AML-193 (cell line): ENCODE measurements at regions not wholly inside any gene's neighbourhood (a gene's known extent, or its start where the extent isn't known, plus 50 kb on each side); places are given as distances from the start of the nearest gene placed in this dataset.
"Not testable (repeated sequence)": the region's sequence is repeated elsewhere in the genome, so short reads cannot be mapped to it uniquely, and the experiment has no call there.

Source experiments
- DNase-seq, 2 experiments: peaks; one replicate each; lab custom pipeline; 2025; lab: John Stamatoyannopoulos, UW

DNA sequence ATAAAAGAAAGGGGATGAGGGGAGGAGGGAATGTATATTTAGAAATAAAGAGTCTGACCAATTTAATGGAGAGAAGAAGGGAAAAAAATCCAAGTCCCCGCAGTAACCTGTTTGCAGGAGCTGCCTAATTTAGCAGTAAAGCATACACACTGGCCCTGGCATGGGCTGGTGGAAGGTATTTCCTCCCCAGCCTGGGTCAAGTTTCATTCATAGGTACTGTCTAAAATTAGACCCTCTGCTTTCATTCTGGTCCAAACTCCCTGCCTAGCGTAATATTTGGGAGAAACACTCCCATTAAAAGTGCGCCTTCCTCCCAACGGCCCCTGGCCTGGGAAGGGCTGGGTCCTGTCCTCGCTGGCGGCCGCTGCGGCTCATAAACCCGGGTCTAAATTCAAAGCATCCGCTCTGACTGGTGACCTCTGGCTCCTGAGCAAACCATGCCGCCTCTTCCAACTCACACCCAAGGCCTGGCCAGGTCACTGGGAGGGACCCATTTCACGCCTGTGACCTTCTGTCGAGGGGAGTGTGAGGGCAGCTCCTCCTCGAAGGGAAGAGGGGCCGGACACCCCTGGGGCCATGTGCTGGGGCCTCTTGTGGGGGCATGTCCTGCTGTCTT is 123.2 kb downstream of the FGF18 start:
- no peak for DNase-seq

DNA sequence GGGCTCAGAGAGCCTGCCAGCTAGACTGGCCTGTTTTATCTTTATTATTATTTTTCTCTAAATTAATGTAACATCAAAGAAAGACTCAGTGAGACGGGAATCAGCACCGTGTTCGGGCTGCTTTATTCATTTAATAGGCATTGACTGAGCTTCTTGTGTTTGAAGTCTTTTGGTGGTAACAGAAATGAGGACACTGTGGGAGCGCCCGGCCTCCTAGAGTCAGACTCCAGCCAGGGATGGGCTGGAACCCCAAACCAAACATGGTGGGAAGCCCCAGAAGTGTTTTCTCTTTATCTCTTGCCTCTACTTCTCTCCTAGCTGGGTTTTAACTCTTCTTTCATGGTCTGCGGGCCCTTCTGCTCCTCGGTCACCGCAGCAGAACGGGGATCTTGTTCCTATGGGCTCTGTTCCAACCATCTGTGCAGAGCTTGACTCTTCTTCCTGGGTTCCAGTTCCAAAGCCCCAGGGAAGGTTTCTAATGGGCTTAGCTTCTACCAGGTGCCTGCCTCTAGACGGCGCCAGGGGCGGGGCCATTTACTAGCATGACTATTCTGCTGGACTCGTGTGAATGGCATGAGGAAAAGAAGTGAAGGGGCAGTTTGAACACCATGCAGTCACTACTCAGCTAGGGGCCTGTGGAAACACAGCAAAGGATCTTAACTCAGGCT is 123.8 kb downstream of the FGF18 start:
- no peak for DNase-seq

DNA sequence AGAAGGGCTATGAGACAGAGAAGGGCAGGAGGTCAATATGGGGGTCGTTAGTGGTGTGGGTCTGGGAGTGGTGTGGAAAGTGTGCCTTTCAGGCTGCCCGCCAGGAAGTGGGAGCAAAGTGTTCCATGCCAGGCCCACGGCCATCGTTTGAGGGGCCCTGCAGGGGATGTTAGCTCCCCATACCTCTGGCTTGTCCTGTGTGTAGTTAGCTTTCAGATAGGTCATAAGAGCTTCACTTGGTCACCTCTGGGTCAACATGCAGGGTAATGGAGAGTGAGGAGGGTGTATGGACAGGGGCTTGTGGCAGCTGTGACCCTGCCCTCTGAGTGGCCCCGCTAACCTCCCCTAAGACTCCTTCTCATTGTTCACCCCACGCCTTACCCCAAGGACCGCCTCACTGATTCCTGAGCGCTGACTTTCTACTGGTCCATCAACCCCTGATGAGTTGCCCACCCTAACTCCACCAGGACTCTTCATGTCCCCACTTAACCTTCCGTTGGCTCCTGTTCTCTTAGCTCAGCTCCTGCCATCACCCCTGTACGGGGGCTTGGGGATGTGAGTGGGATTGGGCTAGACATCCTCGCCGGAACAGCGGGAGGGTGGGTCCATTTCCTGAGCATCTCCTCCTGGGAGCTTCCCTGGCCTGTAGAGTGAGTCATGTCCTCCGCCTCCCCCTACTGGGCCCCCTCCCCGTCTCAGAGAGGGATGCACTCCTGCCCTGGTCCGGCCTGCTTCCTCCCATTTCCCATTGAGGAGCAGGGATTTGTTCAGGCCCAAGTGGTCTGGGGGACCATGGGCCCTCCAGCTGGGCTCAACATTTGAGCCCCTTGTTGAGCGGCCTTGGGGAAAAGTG is 125.7 kb downstream of the FGF18 start:
- DNase-seq: no peak

DNA sequence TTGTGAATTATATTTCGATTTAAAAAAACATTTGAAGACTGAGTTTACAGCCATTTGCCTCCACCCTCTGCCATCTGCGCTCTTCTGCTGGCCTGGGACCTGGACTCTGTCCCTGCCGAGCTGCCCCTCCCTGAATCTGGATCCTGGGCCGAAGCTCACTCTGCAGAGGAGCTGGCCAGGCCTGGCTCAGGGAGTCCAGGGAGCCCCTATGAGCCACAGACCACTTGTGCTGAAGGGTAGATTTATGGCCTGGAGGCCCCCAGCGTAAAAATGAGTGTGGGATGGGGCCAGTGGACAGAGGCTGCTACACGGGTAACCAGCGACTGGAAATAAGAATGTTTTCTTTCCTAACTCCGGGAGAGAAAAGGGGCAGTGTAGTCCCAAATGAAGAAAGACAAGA is 129.8 kb downstream of the FGF18 start:
- DNase-seq: no peak

DNA sequence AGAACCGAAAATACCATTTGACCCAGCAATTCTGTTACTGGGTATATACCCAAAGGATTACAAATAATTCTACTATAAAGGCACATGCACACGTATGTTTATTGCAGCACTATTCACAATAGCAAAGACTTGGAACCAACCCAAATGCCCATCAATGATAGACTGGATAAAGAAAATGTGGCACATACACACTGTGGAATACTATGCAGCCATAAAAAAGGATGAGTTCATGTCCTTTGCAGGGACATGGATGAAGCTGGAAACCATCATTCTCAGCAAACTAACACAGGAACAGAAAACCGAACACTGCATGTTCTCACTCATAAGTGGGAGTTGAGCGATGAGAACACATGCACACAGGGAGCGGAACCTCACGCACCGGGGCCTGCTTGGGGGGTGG is 134.4 kb downstream of the FGF18 start:
- DNase-seq: not testable (repeated sequence)

- no peak for DNase-seq
These were observed 135.7 kb downstream of the FGF18 start for GRCh38 chr5:171555160-171555559.

GRCh38 chr5:171562822-171563221 is 143.4 kb downstream of the FGF18 start:
- DNase-seq: no peak

- DNase-seq: no peak
These were observed 148.9 kb downstream of the FGF18 start for GRCh38 chr5:171568389-171568788.

DNA sequence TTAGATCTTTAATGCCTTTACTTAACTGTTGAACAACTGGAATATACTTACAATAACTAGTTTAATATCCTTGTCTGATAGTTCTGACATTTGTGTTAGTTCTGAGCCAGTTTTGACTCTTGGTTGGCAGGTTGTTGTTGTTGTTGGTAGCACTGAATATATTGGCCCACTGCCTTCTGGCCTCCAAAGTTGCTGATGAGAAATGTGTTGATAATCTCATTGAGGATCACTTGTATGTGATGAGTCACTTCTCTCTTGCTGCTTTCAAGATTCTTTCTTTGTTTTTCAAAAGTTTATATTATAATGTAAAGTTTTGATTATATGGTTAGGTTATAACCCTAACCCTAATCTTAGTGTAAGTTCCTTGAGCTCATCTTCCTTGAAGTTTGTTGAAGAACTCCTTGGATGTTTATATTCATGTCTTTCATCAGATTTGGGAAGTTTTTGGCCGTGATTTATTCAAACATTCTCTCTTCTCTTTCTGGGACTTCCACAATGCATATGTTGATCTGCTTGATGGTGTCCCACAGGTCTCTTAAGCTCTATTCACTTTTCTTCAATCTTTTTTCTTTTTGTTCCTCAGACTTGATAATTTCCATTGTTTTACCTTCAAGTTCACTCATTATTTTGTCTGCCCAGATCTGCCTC is 149.7 kb downstream of the FGF18 start:
- DNase-seq: no peak

DNA sequence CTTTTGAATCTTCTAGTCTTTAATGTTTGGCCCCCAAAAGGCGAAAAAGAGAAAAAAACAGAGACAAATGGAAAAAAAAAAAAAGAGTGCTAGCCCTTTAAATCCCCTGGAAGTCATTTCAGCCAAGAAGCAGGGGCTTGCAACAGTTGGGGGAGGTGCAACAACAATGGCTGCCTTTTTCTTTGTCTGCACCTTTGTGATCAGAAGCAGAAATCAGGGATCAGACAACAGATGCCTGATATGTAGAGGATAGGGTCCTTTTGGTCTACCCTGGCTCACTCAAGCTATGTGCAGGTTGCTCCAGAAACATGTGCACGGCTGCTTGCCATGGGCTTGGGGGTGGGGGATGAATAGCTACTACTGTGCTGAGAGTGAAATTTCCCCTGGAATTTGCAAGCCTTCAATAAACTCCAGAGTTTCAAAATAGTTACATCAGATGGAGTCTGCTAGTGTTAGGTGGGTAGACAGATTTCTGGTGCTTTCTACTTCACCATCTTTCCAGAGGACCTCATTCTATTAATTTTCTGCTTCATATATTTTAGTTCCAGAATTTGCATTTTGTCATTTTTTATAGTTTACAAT is 150.9 kb downstream of the FGF18 start:
- DNase-seq: no peak

DNA sequence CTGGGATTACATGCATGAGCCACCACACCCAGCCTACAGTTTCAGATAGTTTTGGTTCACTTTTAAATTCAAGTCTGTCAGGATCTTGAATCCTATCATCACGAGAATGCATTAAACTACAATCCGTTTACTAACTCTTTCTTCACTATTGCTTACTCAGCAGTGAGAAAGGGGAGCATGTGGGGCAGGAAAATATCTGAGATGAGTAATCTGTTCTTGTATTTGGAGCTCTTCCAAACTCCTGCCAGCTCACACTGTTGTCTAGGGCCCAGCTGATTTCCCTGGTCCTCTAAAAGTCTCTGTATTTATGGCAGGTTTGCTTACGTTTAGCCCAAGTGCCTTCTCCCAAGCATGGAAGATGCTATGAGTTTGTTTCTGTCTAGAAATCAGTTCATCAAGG is 152.2 kb downstream of the FGF18 start:
- no peak for DNase-seq

GRCh38 chr5:171573021-171573420 is 153.6 kb downstream of the FGF18 start:
- no peak for DNase-seq

DNA sequence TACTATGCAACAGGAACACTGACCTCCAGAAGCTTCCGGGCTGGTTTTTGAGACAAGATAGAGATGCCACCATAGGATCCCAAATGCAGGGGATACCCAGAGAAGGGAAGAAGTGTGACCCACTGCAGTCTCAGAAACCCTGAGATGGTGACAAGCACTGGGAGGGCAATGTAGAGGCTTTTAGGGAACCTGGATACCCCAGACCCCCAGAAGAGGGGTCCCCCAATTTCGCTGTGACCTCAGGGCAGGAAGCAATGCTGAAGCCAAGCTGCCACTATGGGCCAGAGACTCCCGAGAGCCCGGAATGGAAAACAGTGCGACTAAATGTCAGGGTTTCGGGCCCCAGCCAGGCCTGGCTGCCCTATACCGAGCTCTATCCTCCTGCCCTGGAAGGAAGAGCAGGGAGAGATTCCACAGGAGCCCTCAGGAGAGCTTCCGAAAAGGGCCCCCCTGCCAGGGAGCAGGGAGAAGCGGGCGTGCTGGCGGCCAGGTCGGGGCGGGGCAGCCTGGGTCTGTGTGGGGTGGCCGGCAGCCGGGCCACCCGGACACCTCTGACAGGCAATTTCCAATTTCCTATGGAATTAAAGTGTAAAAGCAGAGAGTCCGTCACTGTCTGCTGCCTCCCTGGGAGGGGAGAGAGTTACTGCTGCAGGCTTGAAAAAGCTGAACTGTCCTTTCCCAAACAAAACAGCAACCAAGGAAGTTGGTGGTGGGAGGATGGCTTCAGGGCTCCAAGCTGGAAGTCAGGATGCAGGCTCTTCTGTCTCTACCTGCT is 154.2 kb downstream of the FGF18 start:
- no peak for DNase-seq

DNA sequence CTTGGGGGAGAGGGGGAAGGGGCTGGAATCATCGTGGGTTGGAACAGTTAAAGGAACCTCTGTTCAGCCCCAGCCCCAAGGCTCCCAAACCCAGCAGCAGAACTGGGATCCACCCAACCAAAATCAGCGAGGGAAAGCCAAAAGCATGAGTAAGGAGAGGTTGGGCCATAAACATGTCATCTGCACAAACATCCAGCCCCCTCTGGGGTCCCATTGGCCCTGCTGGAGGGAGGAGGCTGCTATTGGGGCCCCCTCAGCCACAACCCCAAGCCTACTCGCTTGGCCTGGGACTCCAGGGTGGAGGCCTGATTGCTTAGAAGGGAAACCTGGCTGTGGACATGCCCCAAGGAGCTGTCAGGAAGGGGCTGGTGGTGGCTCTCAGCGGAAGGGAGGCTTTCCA is 154.9 kb downstream of the FGF18 start:
- DNase-seq: no peak

DNA sequence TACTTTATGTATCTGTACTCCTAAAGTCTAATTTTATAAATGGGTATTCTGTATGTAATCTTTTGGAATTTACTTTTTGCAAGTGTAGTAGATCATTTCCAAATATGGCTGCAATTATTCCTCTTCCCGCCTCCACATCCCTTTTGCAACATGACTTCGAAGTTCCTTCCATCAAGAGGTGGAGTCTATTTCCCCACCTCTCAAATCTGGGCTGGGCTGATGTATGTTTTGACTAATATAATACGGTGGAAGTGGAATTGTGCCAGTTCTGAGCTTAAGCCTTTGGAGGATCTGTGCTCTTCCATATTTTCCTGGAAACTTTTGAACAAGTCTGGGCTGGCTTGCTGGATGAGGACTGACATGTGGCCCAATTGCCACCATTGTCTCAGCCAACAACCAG is 155.9 kb downstream of the FGF18 start:
- no peak for DNase-seq

DNA sequence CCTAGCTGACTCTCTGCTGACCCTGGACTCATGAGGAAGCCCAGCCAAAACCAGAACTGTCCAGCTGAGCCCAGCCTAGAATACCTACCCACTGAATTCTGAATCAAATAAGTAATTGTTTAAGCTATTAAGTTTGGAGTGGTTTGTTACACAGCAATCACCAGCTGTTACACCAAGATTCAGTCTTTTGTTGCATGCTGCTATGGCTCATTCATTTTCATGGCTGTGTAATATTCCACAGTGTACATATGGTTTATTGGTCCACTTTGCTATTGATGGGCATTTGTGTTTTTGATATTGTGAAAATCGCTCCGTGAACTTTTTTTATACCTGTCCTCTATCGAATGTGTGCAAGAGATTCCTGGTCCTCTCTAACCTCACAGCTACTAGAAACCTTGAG is 156.4 kb downstream of the FGF18 start:
- DNase-seq: no peak

DNA sequence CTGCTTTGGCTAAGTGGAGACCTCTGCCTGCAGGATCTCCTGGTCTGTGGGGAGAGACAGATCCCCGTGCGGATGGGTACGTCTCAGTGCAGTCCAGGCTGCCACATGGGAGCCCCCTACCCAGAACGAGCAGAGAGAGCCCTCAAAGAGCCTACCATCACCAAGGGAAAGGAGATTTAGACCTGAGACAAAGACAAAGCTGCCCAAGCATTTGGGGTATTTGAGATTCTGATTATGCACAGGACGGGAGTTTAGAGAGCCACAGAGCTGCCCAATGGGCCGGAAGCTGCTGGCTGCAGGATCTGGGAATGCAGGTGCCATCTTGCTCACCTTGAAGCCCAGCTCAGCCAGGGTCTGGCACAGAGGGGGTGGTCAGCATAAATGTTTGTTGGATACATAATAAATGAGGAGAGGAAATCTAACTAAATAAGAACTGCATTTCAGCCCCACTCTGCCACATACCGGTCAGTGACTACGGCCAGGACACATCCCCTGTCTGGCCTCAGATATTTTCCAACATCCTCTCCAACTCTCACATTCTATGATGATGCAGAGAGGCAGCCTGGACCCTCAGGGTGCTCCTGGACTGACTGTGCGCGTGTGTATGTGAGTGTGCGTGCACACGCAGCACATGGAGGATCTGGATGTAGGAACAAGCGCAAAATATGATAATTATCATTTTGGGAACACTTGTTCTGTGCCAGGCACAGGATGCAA is 157.8 kb downstream of the FGF18 start:
- no peak for DNase-seq

DNA sequence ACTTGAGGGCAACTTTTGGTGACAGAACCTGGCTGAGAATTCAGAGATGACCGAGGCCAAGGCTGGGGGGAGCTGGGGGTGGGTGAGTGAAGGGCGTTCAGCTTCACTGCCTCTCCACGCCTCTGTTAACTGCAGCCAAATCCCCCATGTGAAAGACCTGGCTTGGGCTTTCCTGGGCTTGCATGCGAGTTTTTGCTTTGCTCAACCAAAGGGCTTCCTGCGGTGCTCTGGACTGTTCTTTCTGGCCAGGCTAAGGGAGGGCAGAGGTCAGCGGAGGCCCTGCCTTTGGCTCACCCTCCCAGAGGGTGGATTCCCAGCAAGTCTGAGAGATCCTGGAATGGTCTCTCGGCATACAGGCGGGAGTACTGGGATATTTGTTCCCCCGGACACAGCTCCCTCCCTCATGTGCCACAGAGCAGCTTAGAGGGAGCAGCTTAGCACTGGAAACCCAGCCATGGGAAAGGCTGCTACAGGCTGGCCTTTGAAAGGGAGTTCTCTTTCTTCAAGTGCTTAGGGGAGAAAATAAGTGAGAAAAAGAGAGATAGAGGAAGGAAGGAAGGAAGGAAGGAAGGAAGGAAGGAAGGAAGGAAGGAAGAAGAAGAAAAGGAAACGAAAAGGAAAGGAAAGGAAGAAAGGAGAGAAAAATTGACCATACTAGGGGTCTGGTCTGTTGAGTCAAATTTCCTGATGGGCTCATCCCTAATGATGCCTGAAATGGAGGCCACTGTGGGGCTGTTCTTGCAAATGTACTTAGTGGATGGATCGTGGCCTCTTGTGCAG is 158.8 kb downstream of the FGF18 start:
- DNase-seq: no peak

DNA sequence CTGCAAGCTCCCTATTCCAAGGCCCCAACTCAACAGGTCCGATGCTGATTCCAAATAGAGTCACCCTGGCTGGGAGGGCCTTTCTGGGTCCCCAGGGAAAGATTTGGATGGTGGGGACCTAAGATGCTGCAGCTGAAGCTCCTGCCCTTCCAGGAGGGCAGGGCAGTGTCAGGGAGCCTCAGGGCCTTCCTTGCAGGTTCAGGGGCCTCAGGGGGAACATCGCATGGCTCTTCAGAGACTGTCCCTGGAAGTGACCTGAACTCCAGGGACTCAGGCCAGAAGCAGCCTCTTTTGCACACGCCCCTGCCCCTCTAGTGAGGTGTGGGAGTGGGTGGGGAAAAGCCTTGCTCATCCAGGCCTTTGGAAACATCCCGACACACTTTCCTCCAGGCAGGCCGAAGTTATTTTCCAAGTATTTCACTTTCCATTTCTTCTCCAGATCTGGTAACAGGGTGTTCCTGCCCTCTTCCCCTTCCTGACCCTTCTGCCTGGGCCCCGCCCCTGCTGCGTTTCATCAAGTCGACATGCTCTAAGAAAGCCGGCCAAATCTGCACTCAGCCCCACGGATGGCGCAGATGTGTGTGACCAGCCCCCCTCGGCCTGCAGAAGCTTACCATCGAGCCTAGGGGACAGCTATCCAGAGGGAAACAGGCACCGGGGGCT is 159.5 kb downstream of the FGF18 start:
- no peak for DNase-seq
